GM18868 (cell line): ENCODE measurements at regions not wholly inside any gene's neighbourhood (a gene's known extent, or its start where the extent isn't known, plus 50 kb on each side); places are given as distances from the start of the nearest gene placed in this dataset.

Experiments
- ATAC-seq: cut with Tn5 transposase; IDR thresholded peaks from one replicate; pipeline ENCODE4 v1.9.1; 2021; ENCODE audit warnings: mild to moderate bottlenecking, moderate library complexity; ENCODE audit not compliant: unreplicated experiment

DNA sequence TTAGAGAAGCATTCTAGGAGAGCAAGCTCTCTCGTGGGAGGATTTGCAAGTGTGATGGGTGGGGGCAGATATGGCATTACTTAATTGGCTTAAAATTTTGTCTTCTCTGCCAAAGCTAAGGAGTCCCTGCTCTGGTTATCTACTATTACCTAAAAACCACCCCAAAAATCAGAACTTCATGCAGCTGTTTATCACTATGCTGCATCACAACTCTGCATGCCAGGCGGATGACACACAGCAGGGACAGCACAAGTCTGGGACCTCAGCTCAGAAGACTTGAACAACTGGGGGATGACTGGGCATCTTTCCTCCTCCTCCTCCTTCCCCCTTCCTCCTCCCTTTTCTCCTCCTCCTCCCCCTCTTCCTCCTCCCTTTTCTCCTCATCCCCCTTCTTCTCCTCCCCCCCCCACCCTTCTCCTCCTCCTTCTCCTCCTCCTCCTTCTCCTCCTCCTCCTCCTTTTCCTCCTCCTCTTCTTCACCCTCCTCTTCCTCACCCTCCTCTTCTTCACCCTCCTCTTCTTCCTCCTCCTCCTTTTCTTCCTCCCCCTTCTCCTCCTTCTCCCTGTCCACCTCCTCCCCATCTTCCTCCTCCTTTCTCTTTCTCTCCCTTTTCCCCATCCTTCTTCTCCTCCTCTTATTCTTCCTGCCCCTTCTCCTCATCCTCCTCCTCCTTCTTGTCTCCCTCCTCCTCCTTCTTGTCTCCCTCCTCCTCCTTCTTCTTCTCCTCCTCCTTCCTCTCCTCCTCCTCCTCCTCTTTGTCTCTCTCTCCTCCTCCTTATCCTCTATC, 218.6 kb upstream of the PMEPA1 start:
- no peak for ATAC-seq

DNA sequence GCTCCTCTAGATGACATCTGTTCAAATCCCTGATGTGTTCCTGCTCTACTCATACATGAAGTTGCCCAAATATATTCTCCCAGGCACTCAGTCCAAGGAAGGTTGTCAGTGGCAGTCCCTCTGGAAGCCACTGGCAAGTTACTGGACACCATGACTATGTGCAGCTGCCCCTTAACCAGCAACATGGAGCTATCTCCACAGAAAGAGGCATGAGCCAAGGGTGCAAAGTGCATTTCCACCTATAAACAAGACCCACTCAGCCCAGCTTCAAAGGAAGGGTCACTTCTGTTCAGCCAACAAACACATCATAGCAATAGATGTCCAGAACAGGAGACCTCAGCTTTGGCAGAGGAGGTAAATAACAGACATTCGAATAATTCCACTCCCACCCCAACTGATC, 217.6 kb upstream of the PMEPA1 start:
- ATAC-seq: no peak

DNA sequence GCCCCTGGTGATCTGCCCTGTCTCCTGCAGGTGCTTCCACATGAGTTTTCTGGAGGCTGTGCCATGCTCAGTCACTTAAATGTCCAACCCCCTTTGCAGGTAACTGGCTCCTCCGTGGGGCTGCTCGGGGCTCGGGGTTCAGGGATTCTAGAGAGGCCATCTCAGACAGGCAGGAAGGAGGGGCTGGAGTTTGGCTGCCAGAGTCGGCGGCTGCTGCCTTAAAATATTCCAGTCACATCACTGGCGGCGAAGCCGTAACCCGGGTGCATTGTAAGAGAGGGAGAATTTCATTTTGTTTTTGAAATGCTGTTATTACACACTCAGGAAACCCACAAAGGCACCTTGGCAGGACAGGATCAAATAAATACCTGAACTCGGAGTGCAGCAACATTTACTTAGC, 212.9 kb upstream of the PMEPA1 start:
- no peak for ATAC-seq

DNA sequence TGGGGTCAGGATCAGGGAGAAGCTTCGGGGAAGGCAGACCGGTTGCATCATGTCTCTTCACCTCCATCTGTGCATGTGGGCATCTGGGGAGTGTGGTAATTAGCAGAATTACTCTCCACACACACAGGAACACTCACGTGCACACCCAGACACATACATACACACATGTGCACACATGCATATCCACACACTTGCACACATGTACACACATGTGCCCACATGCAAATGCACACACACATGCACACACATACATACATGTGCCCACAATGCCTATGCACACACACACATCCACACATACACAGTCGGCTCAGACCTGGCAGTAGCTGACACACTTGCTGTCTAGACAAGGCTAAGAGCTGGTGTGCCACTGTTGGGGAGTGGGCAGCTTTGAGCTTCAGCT, 212.3 kb upstream of the PMEPA1 start:
- no peak for ATAC-seq

DNA sequence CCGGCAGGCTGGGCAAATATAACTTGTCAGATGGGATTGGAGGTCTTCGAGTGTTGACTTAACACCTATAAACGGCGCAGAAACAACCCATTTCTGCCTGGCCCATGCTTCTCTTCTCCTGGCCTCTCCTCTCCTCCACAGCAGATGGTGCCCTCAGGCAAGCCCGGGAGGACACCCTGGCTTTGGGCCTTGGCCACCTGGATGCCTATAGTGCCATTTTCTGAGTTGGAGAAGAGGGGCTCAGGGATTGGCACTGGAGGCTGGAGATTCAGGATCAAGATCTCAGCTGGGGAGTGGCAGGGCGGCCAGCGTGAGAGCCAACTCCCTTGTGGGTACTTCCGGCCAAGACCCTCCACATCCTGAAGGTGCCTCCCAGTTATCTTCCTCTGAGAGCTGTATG, 211.9 kb upstream of the PMEPA1 start:
- ATAC-seq: no peak

DNA sequence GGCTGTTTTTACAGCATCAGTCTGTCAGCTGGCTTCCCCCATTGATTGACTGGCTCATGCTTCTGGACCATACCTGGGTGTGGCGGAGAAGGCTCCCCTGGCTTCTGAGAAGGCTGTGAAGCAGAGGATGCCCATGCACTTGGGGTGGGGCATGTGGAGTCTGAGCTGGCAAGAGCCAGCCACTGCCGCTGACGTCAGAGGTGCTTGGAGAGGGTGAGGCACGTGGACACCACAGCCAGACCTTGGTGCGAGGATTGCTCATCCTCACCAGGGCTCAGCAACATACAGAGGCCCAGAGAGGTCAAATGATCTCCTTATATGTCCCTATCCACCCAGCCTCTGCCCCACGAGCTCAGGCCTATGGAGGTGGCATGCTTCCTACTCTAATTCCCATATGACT, 211.2 kb upstream of the PMEPA1 start:
- ATAC-seq: no peak

DNA sequence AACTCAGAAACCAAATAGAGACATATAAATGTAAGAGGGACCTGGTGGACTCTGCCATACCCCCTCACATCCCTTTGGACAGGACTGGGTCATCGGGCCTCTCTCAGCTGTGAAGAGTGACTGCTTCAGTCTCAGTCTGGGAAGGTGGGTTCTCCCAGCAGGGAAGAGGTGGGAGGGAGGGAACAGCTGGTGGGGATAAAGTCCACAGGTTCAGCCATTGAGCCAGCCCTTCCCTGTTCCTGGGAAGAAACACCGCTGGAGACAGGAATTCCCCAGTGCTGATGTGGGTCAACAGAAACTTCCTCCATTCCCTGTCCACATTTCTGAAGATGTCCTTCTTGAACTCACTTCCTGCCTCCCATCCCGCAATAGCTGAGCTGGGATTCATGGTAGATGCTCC, 209.2 kb upstream of the PMEPA1 start:
- ATAC-seq: no peak

DNA sequence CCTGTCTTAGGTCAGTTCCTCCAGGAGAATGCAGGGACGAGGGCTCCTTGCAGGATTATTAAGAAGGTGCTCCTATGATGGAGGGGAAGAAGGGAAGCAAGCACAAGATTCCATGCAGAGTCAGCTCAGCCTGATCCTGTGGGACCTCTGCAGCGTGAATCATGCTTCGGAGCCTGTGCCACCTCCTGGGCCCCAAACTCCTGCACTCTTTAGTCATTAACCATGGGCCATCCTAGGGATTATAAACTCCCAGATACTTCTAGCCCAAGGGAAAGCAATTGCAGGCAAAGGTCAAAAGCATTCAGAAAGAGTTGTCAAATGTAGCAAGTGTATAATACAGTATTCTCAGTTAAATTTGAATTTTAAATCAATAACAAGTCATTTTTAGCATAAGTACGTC, 208.7 kb upstream of the PMEPA1 start:
- no peak for ATAC-seq

DNA sequence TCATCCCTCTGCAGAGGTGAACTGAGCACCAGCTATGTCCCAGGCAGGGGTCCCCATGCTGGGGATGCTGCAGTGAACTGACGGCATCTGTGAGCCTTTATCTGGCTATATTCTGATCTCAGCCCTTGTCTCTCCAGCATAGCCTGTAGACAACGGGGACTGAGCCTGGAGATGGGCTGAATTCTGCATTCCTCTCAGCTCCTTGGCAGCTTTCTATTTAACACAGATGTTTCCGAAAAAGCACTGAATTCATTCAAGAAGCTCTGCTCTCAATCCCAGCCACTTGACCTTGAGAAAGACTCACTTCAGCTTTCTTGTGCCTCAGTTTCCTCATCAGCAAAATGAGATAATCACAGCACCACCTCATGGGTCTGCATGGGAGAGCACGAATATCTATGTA, 204.4 kb upstream of the PMEPA1 start:
- ATAC-seq: no peak

DNA sequence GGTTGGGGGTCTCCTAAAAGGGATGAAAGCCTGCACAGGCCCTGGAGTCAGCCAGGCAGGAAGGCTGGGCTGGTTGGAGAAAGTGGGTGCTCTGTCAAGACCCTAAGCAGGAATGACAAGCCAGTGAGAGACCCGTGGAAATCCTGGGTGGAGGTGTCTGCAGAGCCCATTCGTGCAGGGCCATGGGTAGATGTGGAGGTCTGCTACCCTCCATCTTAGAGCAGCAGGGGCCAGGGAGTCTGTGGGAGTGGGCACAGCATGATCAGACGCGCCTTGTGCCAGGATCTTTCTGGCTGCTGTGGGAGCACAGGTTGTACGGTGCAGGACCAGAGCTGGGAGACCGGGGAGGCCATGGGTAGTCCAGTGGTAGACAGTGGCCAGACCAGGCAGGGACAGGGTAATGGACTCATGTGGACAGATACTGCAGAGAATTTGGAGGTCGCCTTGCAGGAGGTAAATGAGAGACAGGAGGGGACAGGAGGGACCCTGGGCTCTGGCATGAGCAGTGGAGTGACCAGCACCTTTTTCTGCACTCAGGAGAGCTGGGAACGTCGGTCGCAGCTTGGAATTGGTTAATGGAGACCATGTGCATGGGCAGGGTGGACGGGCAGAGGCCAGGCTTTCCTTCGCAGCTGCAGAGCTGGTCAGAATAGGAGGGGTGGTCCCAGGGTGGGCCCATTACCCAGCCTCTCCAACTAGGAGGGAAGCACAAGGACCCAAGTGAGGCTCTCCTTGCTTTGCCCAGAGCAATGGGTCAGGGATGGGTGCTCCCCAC, 203.5 kb upstream of the PMEPA1 start:
- ATAC-seq: no peak

DNA sequence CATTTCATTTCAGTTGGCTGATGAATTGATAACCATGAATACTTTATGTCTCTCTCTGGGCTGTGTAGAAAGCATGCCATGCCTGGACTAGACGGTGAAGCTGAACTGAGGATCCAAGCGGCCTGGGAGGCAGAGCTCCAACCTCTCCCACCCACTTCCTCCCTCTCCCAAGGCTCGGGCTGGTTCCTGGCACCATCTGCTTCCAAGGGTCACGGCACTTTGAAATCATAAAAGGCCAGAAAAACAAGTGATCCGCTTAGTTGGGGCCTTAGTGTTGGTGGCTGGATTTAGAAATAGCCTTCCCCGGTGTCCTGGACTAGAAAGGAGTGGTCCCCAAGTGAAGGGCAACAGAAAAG, 202.4 kb upstream of the PMEPA1 start:
- no peak for ATAC-seq

DNA sequence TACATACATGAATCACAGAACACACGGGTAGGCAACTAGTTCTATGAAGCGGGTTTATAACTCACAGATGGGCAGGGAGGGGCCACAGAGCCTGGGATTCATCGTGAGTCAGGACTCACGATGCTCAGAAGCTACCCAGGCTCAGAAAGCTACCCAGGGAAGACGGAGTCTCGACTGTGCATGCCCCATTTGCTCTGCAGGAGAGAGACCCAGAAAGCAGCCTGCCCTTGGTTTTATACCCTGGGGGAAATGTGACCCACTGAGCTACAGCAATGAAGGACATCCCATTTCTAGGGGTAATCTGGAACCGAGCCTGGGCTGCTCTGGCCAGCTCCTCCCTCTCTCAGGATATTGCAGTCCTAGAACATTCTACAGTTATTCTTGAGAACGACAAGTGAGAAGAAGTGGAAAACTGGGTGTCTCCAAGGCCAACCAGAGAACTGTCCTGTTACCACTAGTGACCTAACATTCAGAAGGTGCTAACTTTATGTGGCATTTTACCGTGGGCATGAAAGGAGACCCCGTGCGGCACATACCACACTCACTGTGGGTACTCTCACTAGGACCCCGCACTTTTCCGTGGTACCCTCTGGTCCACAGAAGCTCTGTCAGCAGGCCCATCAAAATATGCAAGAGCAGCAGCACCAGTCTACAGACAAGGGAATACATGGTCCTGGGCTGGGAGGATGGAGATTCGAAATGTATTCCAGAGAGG, 201.9 kb upstream of the PMEPA1 start:
- ATAC-seq: no peak

DNA sequence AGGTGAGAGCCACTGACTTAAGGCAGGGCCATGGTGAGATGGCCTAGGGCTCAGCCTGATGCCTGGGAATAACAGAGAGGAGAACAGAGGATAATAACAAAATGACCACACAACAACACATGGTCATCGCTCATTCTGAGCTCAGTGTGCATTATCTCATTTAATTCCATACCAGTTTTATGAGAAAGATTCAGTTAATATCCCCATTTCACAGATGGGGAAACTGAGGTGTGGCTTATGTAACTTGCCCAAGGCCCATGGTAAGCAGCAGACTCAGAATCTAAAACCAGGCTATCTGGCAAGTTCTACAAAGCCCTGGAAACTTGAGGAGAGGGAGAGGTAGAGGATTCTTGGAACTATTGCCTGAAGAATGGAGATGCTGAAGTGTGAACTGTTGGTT, 200.9 kb upstream of the PMEPA1 start:
- no peak for ATAC-seq

DNA sequence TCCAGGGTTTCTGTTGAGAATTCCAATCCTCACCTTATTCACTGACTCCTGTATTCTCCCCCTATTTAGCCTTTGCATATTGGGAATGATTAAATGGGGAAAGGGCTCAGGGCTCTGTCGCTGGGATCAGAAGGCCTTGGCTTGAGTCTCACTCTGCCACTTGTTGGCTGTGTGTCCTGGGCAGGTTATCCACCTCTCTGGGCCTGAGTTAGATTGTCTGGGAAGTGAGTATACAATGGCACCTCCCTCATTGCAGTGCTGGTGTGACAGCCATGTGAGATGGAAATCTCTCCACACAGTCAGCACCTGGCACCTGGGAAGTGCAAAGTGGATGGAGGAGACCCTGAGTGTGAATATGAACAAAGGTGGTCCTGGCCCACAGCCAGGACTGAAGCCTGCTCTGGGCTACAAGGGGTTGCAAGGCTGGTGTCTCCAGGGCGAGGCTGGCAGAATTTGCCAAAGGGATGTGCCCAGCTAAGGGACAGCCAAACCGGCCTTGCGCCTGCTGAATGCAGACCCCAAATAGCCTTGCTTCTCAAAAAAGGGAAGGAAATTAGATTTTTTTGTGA, 200.0 kb upstream of the PMEPA1 start:
- ATAC-seq: no peak

DNA sequence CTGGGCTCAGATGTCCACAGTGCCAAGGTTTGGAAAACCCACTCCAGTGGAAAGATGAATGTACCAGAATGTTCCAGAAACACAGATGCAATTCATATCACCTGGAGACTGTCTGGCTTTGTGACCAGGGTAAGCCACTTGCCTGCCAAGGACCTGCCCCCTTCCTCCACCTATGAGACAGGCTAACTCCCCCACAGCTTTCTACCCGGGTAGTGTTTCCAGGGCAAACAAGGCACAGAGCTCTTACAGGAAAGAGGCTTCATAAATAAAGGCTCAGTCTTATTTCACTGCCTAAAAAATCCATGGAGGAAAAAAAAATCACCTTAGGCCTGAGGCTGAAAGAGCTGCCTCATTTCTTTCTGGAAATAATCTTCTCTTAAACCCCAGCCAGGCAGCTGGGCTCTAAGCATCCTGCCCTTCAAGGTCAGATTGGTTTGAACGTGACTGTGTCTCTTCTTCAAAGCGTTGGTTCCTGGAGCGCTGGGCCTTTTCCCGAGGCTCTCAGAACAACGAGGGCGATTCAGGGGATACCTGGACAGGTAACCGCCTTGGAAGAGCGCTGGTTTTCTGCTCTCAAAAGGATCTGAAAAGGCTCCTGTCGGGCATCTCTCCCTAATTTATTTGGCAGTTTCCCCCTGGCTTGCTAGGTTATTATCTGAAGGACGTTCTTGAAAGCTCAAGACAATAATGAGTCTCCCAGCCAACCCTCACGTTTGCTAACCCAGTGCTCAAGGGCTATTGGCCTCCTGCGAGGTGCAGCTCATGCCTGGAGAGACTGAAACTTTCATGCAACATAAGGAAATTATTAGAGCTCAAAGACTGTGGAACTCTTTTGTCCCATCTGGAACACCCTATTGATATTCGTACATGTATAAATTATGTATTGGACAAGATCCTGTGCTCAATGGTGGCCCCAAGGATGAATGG, 199.2 kb upstream of the PMEPA1 start:
- ATAC-seq: no peak

DNA sequence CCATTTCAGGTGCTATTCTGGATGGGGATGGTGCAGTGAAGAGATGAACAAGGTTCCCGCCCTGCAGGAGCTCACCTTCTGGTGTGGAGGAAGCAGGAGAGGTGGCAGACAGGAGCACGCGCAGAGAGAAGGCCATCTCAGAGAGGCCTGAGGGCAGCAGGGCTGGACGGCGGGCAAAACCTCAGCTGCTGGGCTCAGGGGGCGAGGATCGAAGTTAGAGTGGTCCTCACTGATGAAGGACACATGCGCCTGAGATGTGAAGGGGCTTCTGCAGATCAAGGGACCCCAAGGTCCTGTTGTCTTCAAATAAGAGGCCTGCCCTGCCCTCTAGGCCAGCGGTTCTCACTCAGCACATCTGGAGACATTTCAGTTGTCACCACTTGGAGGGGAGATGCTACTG, 198.4 kb upstream of the PMEPA1 start:
- no peak for ATAC-seq

DNA sequence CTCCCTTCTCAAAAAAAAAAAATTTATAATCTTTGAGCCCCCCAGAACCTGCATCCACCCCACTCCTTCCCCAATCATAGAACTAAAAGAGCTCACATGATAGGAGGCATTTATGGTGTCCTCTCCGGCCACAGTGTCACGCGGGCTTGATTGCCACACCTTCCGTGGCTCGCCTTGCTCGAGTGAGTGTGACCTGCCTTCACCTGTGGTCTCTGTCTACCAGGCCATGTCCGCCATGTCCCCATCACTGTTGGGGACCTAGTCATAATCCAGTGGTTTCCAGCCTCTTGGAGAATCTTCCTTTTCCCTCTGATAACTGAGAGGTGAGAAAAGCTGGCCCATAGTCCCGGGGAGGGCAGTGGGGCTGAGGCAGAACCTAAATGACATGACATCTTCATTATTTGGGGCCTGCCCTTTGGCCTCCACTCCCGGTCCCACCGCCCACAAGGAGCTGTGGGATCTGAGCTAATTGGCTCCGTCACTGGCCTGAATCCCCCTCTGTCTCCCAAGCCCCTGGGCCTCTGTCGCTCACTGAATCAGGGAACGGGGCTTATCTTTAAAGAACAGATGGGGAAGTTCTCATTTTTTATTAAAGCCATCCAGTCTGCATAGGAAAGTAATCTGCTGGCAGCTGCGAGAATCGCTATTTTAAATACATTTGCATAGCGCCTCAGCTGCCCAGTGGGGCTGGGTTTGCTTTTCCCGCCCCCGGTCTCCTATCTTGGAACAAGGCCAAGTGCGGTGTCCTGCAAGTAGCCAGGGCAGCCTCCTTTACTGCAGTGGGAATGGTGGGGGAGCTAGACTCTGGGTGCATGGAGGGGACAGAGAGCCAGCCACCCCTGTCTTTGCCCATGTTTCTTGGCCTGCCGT, 197.6 kb upstream of the PMEPA1 start:
- no peak for ATAC-seq

DNA sequence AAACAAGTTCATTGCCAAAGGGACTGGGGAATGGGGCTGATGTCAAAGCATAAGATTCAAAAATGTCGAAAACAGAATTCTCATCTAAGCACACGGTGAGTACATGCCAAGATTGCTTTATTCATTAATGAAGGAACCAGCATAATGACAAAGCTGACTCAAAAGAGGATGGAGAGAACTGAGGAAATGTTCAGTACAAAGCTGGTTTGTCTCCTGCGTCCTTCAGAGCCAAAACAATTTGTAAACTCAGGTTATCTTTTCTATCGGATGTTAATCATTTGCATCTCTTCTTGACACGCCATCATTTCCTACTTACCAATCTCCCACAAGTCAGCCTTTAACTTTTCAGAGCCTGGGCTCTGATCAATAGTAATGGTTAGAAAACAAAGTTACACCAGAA, 195.6 kb upstream of the PMEPA1 start:
- no peak for ATAC-seq

DNA sequence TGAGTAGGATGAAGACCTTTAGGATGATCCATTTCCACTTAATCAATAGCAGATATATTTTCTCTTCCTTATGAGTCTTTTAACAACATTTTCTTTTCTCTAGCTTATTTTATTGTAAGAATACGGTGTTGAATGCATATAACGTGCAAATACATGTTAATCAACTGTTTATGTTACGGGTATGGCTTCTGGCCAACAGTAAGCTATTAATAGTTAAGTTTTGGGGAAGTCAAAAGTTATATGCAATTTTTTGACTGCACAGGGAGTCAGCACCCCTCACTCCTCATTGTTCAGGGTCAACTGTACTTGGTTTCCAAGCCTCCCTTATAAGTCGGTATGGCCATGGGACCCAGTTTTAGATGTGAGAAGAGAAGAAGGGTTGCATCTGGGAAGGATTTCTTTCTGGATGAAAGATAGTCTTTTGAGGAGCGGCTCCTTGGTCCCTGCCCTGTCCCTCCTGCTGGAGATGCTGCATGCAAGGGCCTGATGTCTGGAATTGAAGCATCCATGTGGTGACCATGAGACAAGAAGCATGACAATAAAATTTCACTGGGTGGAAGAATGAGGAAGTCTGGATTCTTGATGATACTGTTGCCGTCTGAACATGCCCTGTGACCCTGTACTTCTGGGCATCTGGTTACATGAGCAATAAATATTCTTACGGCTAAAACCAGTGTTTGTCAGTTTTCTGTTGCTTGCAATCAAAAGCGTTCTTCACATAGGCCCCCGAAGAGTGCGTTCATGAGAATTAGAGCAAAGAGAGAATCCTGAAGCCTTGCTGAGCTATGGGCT, 194.7 kb upstream of the PMEPA1 start:
- ATAC-seq: no peak
